ENCODE measurements at regions not wholly inside any gene's neighbourhood (a gene's known extent, or its start where the extent isn't known, plus 50 kb on each side); places are given as distances from the start of the nearest gene placed in this dataset.

- no peak overlapping the region for H3K27ac ChIP-seq (ENCODE audit: low read depth, low read length)
- H3K36me3 ChIP-seq (ENCODE audit: insufficient read depth, low read length), result no peaks in the 10 kb centered on the region
- H3K4me1 ChIP-seq (ENCODE audit: insufficient read depth, low read length), result no peaks in the 10 kb centered on the region
- 90% methylated on average over 3 of the region's 3 CpGs for WGBS
- H3K9ac ChIP-seq (ENCODE audit: low read depth, low read length), result no peak overlapping the region
- no peaks in the 10 kb centered on the region for H3K9me3 ChIP-seq (ENCODE audit: insufficient read depth, low read depth, low read length)
- no peaks in the 10 kb centered on the region for H3K27me3 ChIP-seq (ENCODE audit: insufficient read depth, low read length)
- no peak overlapping the region for H3K4me3 ChIP-seq (ENCODE audit: low read length)
Measured at GRCh38 chr4:10773010-10773409, 88.4 kb upstream of the CLNK start.

DNA sequence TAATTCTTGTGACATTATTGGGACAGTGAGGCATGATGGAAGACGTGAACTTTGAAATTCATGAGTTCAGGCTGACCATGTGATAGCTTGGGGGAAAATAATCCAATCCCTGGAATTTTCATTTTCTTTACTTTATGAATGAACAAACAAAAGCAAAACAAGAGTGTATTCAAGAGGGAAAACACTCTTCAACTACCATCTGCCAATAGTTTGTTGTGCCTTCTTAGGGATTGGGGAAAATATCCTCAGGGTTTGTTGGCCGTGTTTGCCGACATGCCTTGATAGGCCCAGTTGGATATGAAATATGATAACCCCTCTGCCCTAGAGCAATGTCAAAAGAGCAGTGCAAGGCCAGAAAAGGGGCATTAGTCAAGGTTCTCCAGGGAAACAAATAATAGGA, 80.8 kb upstream of the CLNK start:
- Histone ChIP-seq H3K36me3 (ENCODE audit: insufficient read depth, low read length) (no peaks in the 10 kb centered on the region), H3K27me3 (ENCODE audit: insufficient read depth, low read length) (no peaks in the 10 kb centered on the region), H3K4me1 (ENCODE audit: insufficient read depth, low read length) (no peaks in the 10 kb centered on the region), H3K9ac (ENCODE audit: low read depth, low read length) (no peak overlapping the region), H3K9me3 (ENCODE audit: insufficient read depth, low read depth, low read length) (no peaks in the 10 kb centered on the region), H3K4me3 (ENCODE audit: low read length) (no peak overlapping the region), H3K27ac (ENCODE audit: low read depth, low read length) (no peak overlapping the region)
- 97% methylated on average over 3 of the region's 3 CpGs for WGBS

DNA sequence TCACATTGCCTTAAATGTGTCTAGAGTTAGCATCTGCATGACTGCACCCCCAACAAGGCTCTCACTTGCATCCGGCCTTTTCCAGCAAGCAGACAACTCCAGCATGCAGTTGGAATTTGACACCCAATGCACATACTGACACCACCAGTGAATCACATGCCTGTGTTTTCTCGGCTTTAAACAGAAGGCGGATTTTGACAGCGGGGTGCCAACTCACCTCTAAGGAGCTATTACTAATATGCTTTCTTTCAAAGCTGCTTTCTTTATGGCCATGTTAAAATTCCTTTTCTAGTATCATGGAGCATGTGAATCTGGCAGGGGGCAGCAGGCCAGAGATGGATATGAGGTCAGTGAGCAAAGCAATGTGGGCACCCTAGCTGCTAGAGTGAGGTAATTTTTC, 78.0 kb upstream of the CLNK start:
- no peak overlapping the region for H3K27ac ChIP-seq (ENCODE audit: low read depth, low read length)
- H3K9me3 ChIP-seq (ENCODE audit: insufficient read depth, low read depth, low read length), result no peaks in the 10 kb centered on the region
- no peaks in the 10 kb centered on the region for H3K4me1 ChIP-seq (ENCODE audit: insufficient read depth, low read length)
- no peak overlapping the region for H3K4me3 ChIP-seq (ENCODE audit: low read length)
- no peak overlapping the region for H3K9ac ChIP-seq (ENCODE audit: low read depth, low read length)
- WGBS, result 52% methylated on average over 4 of the region's 4 CpGs
- no peaks in the 10 kb centered on the region for H3K36me3 ChIP-seq (ENCODE audit: insufficient read depth, low read length)
- no peaks in the 10 kb centered on the region for H3K27me3 ChIP-seq (ENCODE audit: insufficient read depth, low read length)

DNA sequence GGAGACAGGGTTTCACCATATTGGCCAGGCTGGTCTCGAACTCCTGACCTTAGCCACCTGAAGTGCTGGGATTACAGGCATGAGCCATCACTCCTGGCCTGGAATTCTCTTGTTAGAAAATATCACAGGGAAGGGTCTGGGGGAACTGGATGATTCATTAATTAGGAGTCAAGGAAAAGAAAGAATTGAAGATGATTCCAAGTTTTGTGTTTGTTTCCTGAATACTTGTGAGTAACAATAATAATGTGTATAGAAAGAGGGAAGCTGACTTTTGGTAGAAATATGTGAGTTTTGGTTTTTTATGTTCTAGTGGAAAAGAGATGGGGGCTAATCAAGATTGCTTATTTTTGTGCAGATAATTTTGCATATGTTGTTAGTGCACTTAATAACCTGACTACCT, 77.3 kb upstream of the CLNK start:
- Histone ChIP-seq H3K36me3 (ENCODE audit: insufficient read depth, low read length) (no peaks in the 10 kb centered on the region), H3K4me1 (ENCODE audit: insufficient read depth, low read length) (no peaks in the 10 kb centered on the region), H3K9me3 (ENCODE audit: insufficient read depth, low read depth, low read length) (no peaks in the 10 kb centered on the region), H3K27me3 (ENCODE audit: insufficient read depth, low read length) (no peaks in the 10 kb centered on the region), H3K9ac (ENCODE audit: low read depth, low read length) (no peak overlapping the region), H3K4me3 (ENCODE audit: low read length) (no peak overlapping the region), H3K27ac (ENCODE audit: low read depth, low read length) (no peak overlapping the region)
- WGBS, result 98% methylated on average over 1 of the region's 1 CpG

DNA sequence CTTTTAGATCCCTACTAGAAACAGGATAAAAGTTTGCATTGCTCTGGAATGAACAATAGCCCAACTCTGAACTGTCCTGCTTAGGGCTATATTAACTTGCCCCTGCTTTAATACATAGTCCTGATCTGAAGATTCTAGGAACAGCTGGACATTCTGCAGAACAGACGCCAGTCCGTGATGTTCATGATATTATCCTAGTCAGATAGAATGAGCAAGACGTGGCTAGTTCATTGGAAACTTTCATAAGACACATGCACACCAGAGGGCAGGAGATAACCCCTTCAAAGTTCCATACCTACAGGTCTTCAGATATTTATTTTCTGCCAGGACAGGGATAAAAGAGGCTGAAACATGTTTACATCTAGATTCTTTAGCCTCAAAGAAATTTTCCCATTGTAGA, 75.5 kb upstream of the CLNK start:
- Histone ChIP-seq H3K4me3 (ENCODE audit: low read length) (no peak overlapping the region), H3K36me3 (ENCODE audit: insufficient read depth, low read length) (no peaks in the 10 kb centered on the region)
- WGBS, result 93% methylated on average over 3 of the region's 3 CpGs

GRCh38 chr4:10758906-10759305, 74.3 kb upstream of the CLNK start:
- H3K4me1 ChIP-seq (ENCODE audit: insufficient read depth, low read length), result no peaks in the 10 kb centered on the region
- H3K4me3 ChIP-seq (ENCODE audit: low read length), result no peak overlapping the region
- no peak overlapping the region for H3K9ac ChIP-seq (ENCODE audit: low read depth, low read length)

More for the DNA sequence above, 75.5 kb upstream of the CLNK start:
- Histone ChIP-seq H3K4me1 (ENCODE audit: insufficient read depth, low read length) (no peaks in the 10 kb centered on the region), H3K27me3 (ENCODE audit: insufficient read depth, low read length) (no peaks in the 10 kb centered on the region), H3K27ac (ENCODE audit: low read depth, low read length) (no peak overlapping the region), H3K9me3 (ENCODE audit: insufficient read depth, low read depth, low read length) (no peaks in the 10 kb centered on the region), H3K9ac (ENCODE audit: low read depth, low read length) (no peak overlapping the region)

DNA sequence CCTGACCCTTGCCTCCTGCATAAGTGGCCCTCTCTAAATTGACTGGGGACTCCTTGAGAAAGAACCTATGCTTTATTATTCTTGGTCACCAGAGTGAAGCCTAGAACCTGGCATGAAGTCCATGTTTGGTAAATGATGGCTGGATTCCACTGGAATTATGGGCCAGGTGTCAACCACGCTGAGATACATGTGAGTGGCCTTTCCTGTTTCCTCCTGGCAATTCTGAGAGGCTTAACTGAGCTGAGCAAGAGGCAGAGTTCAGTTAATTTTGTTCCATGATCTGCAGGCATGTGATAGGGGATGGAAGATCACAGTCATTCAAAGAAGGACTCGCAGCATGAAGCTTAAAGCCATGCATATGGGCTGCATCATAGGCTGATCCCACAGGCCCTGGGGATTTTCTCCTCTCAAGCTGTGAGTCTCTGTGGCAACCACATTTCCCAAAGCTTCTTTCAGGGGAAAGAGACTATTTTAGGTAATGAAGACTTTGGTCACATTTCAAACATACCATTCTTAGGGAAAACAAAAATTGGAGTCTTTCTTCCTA, 69.4 kb upstream of the CLNK start:
- H3K36me3 ChIP-seq (ENCODE audit: insufficient read depth, low read length), result no peaks in the 10 kb centered on the region
- H3K27me3 ChIP-seq (ENCODE audit: insufficient read depth, low read length), result no peaks in the 10 kb centered on the region
- H3K9me3 ChIP-seq (ENCODE audit: insufficient read depth, low read depth, low read length), result no peaks in the 10 kb centered on the region
- no peak overlapping the region for H3K4me3 ChIP-seq (ENCODE audit: low read length)
- H3K9ac ChIP-seq (ENCODE audit: low read depth, low read length), result no peak overlapping the region
- H3K4me1 ChIP-seq (ENCODE audit: insufficient read depth, low read length), result no peaks in the 10 kb centered on the region
- 89% methylated on average over 2 of the region's 2 CpGs for WGBS
- H3K27ac ChIP-seq (ENCODE audit: low read depth, low read length), result no peak overlapping the region

More at GRCh38 chr4:10758906-10759305, 74.3 kb upstream of the CLNK start:
- Histone ChIP-seq H3K27me3 (ENCODE audit: insufficient read depth, low read length) (no peaks in the 10 kb centered on the region), H3K9me3 (ENCODE audit: insufficient read depth, low read depth, low read length) (no peaks in the 10 kb centered on the region), H3K36me3 (ENCODE audit: insufficient read depth, low read length) (no peaks in the 10 kb centered on the region), H3K27ac (ENCODE audit: low read depth, low read length) (no peak overlapping the region)

DNA sequence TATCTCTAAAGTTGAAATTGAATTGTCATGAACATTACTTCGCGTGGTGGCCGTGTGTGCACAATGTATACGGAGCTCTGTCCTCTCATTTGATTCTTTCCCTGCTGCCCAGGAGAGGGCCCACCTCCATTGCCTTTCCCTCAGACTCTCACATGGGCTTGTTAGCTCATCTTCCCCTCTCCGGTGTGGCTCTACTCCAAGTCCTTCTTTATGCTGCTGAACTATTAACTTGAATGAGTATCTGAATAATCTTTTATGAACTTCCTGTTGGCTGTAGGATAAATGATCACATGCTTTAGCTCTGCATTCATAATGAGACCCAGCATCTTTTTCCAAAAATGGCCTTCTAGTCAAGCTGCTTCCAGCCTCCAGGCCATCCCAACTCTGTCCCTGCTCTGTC, 68.8 kb upstream of the CLNK start:
- WGBS, result 95% methylated on average over 5 of the region's 5 CpGs
- no peaks in the 10 kb centered on the region for H3K27me3 ChIP-seq (ENCODE audit: insufficient read depth, low read length)
- H3K27ac ChIP-seq (ENCODE audit: low read depth, low read length), result no peak overlapping the region
- H3K4me1 ChIP-seq (ENCODE audit: insufficient read depth, low read length), result no peaks in the 10 kb centered on the region
- H3K36me3 ChIP-seq (ENCODE audit: insufficient read depth, low read length), result no peaks in the 10 kb centered on the region
- no peaks in the 10 kb centered on the region for H3K9me3 ChIP-seq (ENCODE audit: insufficient read depth, low read depth, low read length)
- no peak overlapping the region for H3K4me3 ChIP-seq (ENCODE audit: low read length)
- no peak overlapping the region for H3K9ac ChIP-seq (ENCODE audit: low read depth, low read length)

DNA sequence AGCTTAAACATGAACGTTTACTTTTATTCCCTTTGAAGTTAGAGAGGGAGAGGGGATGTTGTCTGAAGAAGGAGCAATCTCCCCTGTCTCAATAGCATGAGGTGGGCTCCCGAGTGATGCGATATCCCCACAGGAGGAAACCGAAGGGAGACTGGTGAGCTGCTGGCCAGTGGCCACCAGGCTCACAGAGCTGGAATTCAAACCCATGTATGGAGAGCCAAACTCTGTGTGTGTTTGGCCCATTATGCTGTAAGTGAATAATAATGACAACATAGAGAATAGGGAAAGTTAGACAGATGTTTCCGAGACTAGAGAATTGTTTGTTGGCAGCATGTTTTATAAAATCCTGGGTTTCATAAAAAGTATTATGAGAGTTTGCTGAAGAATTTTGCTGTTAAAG, 66.1 kb upstream of the CLNK start:
- H3K9me3 ChIP-seq (ENCODE audit: insufficient read depth, low read depth, low read length), result no peaks in the 10 kb centered on the region
- no peak overlapping the region for H3K4me3 ChIP-seq (ENCODE audit: low read length)
- H3K9ac ChIP-seq (ENCODE audit: low read depth, low read length), result no peak overlapping the region
- H3K36me3 ChIP-seq (ENCODE audit: insufficient read depth, low read length), result no peaks in the 10 kb centered on the region
- no peaks in the 10 kb centered on the region for H3K4me1 ChIP-seq (ENCODE audit: insufficient read depth, low read length)
- H3K27ac ChIP-seq (ENCODE audit: low read depth, low read length), result no peak overlapping the region
- H3K27me3 ChIP-seq (ENCODE audit: insufficient read depth, low read length), result no peaks in the 10 kb centered on the region
- 92% methylated on average over 5 of the region's 5 CpGs for WGBS

DNA sequence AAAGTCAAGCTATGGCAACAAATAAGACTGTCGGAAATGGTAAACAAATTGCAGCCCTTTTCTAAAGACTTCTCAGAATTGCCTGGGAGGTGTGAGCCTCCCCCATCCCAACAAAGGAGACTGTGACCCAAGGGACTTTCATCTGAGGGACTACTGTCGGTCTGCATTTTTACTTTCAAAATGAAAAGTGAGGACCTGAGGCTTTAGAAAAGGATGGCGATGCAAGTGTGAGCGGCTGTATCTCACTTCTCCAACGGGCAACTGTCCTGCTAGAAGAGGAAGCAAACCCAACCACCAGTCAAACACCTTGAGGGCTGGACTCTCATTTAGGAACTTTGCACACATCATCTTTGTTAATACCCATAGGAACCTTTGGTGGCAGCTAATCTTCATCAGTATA, 62.6 kb upstream of the CLNK start:
- H3K9me3 ChIP-seq (ENCODE audit: insufficient read depth, low read depth, low read length), result no peaks in the 10 kb centered on the region
- no peaks in the 10 kb centered on the region for H3K27me3 ChIP-seq (ENCODE audit: insufficient read depth, low read length)
- no peak overlapping the region for H3K4me3 ChIP-seq (ENCODE audit: low read length)
- H3K4me1 ChIP-seq (ENCODE audit: insufficient read depth, low read length), result no peaks in the 10 kb centered on the region
- H3K36me3 ChIP-seq (ENCODE audit: insufficient read depth, low read length), result no peaks in the 10 kb centered on the region
- H3K9ac ChIP-seq (ENCODE audit: low read depth, low read length), result no peak overlapping the region
- H3K27ac ChIP-seq (ENCODE audit: low read depth, low read length), result no peak overlapping the region
- 85% methylated on average over 5 of the region's 5 CpGs for WGBS

DNA sequence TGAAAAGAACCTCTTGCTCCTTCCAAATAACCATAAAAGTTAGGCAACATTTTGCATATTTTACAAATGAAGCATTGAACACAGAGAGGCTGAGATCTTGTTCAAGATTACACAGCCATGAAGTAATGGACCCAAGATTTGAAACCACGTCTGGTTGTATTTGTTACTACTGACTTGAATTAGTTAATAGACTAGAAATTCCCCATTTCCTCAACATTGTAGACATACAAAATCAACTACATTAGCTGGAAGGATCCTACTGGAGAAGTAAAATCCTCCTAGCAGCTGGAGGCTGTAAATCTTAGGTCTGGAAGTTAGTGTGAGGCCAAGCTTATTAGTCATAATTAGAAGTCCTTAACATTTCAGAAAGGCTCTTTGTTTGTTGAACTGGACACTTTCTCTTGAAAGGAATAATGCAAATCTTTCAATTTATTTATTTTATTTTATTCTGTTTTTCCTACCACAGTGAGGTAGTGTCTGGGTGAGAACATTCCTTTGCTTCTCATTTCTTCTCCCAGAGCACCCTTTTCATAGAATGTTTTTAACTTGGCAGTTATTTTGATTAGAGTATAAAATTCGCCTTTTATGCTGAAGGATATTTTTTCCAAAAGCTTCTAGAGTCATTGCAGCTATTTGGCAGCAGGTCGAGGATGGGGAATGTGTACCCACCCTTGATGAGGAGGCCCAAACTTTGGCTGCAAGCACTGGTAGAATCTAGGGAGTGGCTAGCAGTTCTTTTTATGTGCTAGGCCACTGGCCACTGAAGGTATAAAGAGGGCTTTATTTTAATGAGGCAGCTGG, 62.0 kb upstream of the CLNK start:
- Histone ChIP-seq H3K27ac (ENCODE audit: low read depth, low read length) (no peak overlapping the region), H3K4me3 (ENCODE audit: low read length) (no peak overlapping the region), H3K4me1 (ENCODE audit: insufficient read depth, low read length) (no peaks in the 10 kb centered on the region), H3K9me3 (ENCODE audit: insufficient read depth, low read depth, low read length) (no peaks in the 10 kb centered on the region), H3K9ac (ENCODE audit: low read depth, low read length) (no peak overlapping the region), H3K27me3 (ENCODE audit: insufficient read depth, low read length) (no peaks in the 10 kb centered on the region), H3K36me3 (ENCODE audit: insufficient read depth, low read length) (no peaks in the 10 kb centered on the region)
- WGBS, result 89% methylated on average over 2 of the region's 3 CpGs

- Histone ChIP-seq H3K9ac (ENCODE audit: low read depth, low read length) (no peak overlapping the region), H3K27me3 (ENCODE audit: insufficient read depth, low read length) (no peaks in the 10 kb centered on the region), H3K27ac (ENCODE audit: low read depth, low read length) (no peak overlapping the region), H3K4me1 (ENCODE audit: insufficient read depth, low read length) (peaks cover 8% of the 10 kb centered on the region; the same call in 1 of the 2 replicates), H3K4me3 (ENCODE audit: low read length) (no peak overlapping the region), H3K36me3 (ENCODE audit: insufficient read depth, low read length) (no peaks in the 10 kb centered on the region), H3K9me3 (ENCODE audit: insufficient read depth, low read depth, low read length) (no peaks in the 10 kb centered on the region)
- 96% methylated on average over 3 of the region's 3 CpGs for WGBS
Measured at GRCh38 chr4:10743357-10743756, 58.8 kb upstream of the CLNK start.
